Ammon's horn (tissue), 1 donor: ENCODE measurements at regions not wholly inside any gene's neighbourhood (a gene's known extent, or its start where the extent isn't known, plus 50 kb on each side); places are given as distances from the start of the nearest gene placed in this dataset.

Source experiments
- DNase-seq: peaks from one replicate; pipeline ENCODE4 v3.0.0-alpha.2; 2016; ENCODE audit warnings: low spot score

GRCh38 chr5:69033690-69034089 lies 60.1 kb upstream of the SLC30A5 start:
- DNase-seq: no peak

- DNase-seq: no peak
These were observed 58.9 kb upstream of the SLC30A5 start for GRCh38 chr5:69034898-69035297.

DNA sequence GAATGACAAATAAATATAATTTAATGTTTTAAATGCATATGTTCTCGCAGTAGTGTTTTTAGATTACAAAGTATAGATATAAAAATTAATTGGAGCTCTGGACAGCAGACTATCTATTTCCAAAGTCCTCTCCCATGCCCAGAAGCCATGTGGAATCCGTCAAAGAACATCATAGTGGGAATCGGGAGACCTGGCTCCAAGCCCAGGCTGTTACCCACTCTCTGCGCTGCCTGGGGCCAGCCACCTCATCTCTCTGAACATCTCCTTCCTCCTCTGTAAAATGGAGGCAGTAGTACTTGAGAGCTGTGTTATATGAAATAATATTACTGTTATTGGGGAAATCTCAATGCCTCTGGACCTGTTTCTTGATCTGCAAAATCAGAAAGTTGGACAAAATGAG lies 58.1 kb upstream of the SLC30A5 start:
- DNase-seq: no peak

GRCh38 chr5:69038539-69038938 lies 55.3 kb upstream of the SLC30A5 start:
- no peak for DNase-seq

DNA sequence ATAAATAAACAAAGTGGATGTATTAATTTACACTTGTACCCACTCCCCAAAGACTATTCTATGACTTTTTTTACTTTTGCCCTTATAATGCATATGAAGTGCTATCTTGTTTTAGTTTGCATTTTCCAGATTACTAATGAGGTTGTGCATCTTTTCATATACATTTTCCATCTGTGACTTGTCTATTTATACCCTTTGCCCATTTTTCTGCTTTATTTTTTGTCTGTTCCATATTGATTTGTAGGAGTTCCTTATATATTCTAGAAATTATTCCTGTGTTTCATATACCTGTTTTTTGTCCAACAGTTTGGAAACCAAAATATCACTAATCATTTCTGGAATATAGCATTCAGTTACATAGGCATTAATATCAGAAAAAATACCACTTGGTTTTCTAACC lies 54.0 kb upstream of the SLC30A5 start:
- no peak for DNase-seq

- no peak for DNase-seq
These were observed 51.3 kb upstream of the SLC30A5 start for GRCh38 chr5:69042500-69042899.

DNA sequence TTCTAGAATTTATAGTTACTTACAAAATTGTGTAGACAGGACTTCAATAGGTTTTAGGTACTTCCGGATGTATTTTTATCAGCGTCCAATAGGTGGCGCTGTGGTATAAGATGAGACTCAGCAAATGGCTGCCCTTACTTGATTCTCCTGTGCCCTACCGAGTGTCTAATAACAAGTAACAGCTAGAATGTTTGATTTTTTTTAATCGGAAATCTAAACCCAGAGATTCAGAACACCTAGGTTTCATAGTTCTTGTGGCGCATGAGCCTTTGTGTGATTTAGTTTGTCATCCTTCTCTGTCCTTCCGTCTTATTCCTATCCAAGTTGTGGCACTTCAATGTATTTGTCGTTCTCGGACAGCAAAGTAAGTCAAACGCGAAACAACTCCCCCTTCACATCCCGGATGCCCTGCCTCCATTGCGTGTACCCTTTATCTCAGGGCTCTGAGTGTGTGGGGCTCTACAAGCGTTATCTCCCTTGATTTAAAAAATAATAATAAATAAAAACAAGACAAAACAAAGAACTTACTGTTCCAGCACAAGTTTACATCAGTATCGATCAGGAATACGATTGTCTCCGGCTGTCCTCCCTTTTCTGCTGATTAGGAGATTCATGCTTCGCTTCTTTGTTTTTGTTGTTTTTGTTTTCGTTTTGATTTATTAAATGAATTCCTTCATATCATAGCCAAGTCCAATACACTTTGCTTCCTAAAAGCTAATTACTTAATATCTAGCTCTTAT lies 50.7 kb upstream of the SLC30A5 start:
- peak; percentile 97 for DNase-seq

DNA sequence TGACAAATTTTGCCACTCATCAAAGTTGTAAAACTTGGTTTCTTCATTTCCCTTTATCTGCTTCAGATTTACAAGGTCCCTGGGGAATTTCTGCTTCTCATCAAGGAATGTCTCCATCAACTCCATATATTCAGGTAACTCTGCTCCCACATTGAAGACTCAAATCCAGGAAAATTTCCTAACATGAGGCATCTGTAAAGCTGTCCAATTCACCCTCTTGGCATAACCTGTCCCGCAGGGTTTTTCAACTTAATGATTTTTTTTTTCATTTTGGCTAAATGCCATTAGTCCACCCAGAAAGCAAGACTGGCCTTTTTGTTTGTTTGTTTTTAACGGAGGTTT lies 50.2 kb upstream of the SLC30A5 start:
- no peak for DNase-seq
